Pons (tissue), 1 donor: ENCODE measurements at regions not wholly inside any gene's neighbourhood (a gene's known extent, or its start where the extent isn't known, plus 50 kb on each side); places are given as distances from the start of the nearest gene placed in this dataset.
"Not testable (repeated sequence)": the region's sequence is repeated elsewhere in the genome, so short reads cannot be mapped to it uniquely, and the experiment has no call there.

Experiments
- DNase-seq: peaks from one replicate; pipeline ENCODE4 v3.0.0-alpha.2; 2016; ENCODE audit warnings: low spot score

DNA sequence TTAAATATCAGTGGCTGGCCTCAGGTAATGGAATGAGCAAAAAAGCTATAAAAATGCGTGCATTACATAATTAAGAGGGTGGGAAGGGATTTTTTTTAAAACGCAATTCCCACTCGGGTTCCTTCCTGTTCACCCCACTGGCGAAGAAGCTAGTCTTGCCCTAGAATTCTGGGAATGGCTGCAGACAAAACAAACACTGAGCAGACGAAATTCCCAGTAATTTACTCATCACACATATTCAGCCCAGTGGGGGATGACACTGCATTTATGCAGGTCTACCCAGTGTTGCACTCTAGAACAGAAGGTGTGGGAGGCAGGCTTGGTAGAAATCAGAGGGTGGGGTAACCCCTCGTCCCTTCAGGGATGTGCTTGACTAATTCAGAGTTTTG is 2695.0 kb upstream of the DEFB115 start:
- DNase-seq, result no peak

DNA sequence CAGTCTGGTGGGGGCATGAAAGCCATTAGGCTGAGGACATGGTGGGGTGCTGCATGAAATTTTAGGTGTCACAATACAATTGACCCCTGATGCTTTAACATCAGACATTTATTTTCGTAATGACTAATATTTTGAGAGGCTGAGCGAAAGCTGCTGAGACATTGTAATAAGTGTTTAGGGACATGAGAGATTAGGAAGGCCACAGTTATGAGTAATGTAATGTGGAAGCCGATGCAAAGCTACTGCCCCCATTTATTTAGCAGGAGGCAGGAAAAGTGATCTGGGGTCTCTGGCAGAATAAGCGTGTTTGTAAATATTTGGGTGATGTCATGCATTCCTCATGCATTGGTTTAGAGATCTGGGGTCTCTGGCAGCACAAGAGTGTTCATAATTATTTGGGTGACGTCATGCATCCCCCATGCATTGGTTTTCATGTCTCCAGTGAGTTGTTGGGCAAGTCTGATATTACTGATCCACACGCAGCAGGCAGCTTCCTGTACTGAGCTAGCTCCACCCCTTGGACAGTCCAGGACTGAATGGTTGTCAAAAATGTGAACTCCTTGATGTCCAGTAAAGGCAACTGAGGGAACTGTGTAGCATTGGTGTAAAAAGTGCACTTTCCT is 2694.5 kb upstream of the DEFB115 start:
- DNase-seq, result not testable (repeated sequence)

DNA sequence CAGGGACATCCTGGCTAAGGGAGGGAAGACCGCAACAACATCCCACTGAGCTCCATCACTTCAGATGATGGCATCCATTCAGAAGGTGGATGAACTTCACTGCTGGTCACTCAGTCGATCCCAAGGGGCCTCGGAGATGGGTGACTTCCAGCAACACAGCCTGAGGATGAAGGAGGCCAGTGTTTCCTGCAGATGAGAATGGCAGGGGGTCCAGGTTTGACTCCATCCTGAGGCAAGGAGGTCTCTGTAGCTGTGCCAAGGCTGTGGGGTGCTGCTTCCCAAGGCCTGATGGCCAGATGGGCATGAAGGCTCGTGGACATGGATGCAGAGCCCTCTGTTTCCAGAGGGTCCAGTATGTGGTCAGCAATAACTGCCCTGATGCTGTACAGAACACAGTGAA is 2693.4 kb upstream of the DEFB115 start:
- not testable (repeated sequence) for DNase-seq

DNA sequence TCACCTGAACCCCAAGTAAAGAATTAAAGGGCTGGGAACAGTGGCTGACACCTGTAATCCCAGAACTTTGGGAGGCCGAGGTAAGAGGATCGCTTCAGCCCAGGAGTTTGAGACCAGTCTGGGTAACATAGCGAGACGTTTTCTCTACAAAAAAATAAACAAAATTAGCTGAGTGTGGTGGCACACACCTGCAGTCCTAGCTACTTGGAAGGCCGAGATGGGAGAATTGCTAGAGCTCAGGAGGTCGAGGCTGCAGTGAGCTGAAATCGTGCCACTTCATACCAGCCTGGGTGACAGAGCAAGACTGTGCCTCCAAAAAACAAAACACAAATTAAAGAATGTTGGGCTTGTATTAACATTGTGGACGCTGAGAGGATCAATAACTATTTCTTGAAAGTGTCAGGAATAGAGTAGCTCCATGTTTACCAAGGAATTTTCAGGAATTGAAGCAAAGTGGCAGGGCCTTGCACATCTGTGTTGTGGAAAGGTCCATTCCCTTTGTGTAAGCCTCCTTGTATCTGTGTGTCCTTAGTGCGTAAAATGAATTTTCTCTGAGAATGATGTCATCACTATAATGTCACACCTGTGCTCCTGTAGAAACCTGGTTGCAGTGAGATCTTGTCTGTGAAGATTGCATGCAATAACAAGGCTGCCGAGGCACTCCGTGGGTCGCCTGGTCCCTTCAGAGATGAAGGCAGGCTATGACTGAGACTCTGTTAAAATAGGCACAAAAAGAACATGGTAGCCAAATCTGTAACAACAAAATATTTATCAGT is 2692.6 kb upstream of the DEFB115 start:
- not testable (repeated sequence) for DNase-seq

DNA sequence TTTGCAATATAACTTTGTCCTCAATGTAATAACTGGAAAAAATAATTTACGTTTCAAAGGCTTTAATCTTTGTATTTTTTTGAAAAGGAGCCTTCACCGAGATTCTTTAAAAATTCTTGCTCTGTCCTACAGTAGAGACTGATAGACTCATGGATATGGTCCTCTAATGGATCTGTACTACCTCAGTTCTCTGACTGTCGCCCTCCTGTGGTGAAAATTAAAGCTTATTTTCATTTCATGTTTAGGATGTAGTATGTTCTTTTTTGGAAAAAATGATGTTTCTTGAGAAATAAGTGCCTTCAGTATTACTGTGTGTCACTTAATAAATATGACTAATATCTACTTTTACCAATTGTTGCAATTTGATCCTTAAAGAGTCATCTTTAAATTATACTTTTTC is 2681.5 kb upstream of the DEFB115 start:
- DNase-seq, result not testable (repeated sequence)

DNA sequence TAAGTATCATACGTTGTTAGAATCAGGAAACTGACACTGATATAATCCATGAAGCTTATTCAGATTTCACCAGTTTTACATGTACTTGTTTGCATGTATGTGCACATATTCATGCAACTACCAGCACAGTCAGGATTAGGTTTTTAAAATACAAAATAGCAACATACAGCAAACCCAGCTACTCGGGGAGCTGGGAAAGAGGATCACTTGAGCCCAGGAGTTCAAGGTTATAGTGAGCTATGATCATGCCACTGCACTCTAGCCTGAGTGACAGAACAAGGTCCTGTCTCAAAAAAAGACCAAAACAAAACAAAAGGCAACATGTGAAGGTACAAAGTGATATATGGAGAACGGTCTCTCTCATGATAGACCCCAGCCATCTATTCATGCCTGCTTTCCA is 2665.8 kb upstream of the DEFB115 start:
- not testable (repeated sequence) for DNase-seq

DNA sequence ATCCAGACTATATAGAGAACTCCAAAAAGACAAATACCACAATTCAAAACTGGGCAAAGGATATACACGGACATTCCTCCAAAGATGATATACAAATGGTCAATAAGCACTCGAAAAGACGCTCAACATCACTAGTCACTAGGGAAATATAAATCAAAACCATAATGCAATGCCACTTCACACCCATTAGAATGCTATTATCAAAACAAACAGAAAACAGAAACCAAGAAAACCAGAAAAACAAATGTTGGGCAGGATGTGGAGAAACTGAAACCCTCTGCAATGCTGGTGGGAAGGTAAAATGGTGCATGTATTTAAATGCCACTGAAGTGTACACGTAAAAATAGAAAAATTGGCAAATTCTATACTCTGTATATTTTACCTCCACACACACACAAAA is 2664.1 kb upstream of the DEFB115 start:
- DNase-seq, result not testable (repeated sequence)

DNA sequence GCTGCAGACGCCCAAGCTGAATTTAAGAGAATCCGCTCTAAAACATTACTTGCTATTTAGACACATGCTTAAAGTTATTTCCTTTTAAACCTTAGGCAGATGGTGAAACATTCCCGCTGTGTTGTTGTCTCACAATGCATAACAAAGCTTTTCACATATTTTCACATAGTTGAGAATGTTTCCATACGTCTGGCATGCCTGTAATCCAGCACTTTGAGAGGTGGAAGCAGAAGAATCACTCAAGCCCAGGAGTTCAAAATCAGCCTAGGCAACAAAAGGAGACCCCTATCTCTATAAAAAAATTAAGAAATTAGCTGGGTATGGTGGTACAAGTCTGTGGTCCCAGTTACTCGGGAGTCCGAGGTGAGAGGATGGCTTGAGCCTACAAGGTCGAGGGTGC is 2663.0 kb upstream of the DEFB115 start:
- not testable (repeated sequence) for DNase-seq

DNA sequence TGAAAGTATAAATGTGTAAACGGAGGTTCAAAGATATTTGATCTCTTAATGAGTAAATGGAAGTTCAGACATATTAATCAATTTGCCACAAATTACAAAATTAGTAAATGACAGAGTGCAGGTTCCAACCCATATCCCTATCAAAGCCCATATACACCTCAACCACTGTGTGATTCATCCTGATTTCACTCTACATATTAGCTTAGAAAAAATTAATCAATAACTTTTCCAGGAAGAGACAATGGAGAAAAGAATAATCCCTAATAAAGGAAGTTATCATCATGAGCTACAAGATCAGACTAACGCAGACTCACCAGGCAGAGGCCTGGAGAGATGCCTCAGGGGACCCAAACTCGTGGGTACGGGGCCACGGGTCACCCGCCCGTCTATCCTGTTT is 2655.5 kb upstream of the DEFB115 start:
- not testable (repeated sequence) for DNase-seq

DNA sequence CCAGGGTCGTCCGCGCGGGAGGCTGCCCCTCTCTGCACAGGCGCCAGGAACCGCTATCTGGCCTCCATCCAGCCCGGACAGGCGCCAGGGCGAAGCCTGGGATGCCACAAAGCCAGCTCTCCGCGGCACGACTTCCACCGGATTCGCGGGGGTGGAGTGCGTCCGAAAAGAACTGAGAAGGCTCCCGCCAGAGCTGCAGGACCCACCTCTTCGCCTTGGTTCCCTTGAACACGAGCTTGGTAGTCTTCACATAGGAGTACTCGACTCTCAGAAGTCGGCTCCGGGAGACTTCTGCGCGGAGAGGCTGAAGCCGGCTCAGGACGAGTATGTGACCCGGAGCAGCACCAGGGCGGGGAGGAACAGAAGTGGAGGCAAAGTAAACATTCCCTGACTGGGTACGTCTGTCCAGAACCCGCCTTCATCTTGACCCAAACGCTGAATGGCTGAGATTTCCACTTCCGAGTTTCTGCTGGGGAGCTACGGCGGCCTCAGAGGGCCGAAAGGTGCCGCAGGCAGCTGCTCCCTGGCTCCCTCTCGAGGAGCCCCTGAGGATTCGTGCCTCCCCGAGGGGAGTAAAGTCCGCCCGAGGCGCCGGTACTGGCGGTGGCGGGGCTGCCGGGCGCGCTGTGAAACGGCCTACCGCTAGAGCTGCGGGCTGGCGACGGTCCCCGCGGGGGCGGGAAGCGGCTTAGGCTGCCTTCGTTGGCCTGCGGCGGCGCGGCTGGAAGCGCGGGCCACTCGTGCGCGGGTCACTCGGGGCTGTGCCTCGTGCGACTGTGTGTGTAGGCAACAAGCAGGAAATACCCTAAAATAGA is 2654.9 kb upstream of the DEFB115 start:
- peak; percentile 89 for DNase-seq

DNA sequence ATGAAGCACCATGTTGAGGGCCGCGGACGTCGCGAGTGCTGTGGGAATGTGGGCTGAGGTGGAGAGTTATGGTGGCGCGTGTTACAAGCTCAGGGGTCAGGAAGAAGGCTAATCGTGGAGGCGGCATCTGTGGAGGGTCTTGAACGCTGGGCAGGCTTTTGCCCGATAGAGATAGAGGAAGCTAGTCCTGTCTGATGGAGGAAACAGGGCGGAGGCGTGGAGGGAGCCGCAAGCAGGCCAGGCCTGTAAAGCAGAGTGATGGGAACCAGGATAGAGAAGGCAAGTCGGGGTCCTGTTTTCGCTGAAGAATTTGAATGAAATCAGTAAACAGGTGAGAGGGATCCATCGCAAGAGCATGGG is 2654.3 kb upstream of the DEFB115 start:
- DNase-seq, result not testable (repeated sequence)

DNA sequence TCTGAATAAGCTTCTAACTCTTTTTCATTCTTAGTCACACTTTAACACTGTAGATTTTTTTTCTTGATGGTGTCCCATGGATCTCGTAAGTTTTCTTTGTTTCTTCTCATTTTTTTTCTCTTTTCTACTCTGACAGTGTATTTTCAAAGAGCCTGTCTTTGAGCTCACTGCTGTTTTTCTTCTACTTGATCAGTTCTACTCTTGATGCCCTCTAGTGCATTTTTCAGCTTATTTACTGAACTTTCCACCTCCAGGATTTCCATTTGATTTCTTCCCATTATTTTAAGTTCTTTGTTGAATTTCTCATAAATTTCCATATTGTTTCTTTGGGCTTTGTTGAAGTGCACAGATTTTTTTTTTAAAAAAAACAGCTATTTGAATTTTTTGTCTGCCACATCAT is 2641.1 kb upstream of the DEFB115 start:
- no peak for DNase-seq

DNA sequence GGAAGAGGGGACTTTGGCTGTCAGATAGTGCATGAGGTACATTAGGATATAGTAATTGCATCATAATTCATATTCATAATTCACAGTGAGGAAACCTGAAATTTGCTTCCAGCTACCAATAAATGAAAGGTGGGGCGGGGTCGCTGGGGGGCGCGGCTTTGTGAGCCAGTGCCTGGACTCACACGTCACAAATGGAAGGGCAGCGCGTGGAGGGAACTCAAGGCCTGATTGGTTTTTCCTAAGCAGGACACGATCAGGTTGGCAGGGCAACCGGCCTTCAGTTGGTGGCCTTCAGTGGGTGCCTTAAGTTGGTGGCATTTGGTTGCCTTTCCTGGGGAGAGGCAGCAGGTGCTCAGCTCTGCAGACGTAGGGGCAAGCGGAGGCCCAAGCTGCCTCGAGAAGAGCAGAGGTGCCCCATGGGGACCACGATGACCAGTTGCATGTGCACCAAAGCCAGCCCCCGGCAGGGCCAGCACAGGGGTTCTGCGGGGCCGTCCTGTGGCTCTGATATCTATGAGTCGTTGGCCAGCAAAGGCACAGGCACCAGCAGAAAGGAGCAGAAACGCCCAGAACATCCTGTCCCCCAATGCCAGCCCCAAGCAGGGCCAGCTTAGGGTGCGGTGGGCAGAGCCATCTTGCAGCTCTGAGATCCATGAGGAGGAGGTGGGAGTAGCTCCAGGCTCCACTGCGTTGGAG is 2637.4 kb upstream of the DEFB115 start:
- not testable (repeated sequence) for DNase-seq

DNA sequence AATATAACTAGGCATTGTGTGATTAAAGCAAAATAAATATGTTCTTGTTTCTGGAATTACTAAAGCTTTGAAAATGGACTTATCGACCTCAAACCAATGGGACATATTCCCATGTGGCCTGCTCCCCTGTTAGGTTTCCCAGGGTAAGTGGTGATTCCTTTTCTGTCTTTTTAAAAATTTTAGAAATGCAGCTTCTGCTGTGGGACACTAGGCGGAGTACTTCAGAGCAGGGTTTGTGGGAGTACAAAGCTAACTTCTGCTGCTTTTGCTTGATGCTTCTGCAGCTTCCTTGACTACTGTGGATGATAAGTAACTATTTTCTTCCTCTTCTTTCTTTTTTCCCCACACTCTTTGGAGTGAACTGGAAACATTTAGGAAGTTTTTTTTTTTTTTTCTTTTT is 2632.4 kb upstream of the DEFB115 start:
- DNase-seq, result not testable (repeated sequence)

DNA sequence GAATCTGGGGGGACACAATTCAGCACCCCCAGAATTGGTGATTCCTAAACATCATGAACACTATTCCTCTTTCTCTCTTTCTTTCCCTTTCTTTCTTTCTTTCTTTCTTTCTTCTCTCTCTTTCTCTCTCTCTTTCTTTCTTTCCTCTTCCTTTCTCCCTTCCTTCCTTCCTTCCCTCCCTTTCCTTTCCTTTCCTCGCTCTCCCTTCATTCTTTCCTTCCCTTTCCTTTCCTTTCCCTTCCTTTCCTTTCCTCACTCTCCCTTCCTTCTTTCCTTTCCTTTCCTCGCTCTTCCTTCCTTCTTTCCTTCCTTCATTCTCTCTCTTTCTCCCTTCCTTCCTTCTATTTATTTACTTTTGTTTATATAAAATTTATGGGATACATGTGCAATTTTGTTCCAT is 2616.6 kb upstream of the DEFB115 start:
- not testable (repeated sequence) for DNase-seq
